Activated T-cell treated with anti-CD3 and anti-CD28 coated beads for 24 hours (primary cell): ENCODE measurements at regions not wholly inside any gene's neighbourhood (a gene's known extent, or its start where the extent isn't known, plus 50 kb on each side); places are given as distances from the start of the nearest gene placed in this dataset.

Experiments used
- DNase-seq: peaks from one replicate; pipeline ENCODE4 v3.0.0-alpha.2; 2020; ENCODE audit warnings: low read depth

DNA sequence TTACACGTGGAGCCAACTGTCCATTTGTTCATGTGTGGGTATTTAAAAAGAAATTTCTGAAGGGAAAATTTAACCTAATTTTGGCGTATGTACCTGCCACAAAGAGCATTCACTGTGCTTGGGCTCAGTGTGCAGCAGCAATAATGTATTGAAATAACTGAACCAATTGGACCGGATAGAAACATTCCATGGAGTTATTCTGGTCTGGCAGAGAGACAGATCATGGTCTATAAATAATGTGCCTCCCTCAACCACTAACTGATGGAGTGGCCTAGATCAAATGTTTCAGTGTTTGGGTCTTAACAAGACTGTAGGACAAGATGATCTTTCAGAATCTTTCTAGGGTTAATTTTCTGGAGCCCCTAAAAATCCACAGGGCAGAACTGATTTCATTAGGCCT, 469.7 kb downstream of the PRELID2 start:
- DNase-seq: no peak

DNA sequence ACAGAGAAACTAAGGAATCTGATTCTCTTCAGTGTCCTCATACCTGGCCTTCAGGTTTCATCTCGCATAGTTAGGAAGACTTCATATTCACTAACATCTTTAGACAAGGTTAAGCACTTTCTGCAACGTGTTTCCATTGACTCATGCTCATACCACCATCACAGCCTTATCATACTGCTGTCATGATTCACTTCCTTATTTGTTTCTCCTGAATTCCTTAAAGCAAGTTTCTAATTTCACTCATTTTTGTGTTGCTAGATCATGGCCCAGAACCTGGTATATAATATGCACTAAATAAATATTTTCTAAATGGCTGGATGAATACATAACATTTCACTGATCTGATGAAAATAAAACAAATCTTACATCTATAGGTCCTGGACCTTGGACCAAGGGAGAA, 472.9 kb downstream of the PRELID2 start:
- DNase-seq: no peak

DNA sequence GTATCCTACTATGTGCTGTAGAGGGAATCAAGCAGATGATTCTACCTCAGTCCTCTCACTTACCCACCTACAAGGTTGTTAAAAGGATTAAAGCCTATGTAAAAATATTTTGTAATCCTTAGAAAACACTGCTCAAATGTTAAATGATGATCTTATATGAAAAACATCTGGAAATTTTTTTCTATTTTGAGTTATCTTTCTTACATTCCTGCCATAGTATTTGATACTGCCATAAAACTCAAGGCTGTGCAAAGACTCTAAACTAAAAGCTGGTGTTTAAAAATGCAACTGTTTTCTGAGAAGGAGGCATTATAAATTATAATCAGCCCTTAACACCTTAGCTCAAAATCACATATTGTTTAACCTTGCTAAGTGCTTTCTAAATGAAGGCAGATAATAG, 474.2 kb downstream of the PRELID2 start:
- DNase-seq: no peak

DNA sequence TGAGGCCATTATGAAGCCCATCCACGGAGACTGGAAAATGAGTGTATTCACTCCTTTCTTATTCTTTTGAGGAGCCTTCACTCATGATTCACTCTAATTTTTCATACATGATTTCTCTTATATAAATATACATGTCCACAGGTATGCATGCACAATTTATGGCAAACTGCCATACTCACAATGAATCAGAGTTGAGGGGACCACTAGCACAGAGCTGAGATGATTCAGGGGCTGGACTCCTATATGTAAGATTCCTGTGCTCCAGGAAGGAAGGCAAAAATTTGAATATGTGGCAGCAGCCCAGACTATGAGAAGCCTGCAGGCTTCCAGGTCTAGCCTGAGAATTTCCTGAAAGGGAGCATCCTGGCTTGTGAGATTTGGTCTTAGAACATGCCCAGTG, 484.6 kb downstream of the PRELID2 start:
- no peak for DNase-seq

GRCh38 chr5:145347026-145347616, 488.0 kb downstream of the PRELID2 start:
- no peak for DNase-seq

DNA sequence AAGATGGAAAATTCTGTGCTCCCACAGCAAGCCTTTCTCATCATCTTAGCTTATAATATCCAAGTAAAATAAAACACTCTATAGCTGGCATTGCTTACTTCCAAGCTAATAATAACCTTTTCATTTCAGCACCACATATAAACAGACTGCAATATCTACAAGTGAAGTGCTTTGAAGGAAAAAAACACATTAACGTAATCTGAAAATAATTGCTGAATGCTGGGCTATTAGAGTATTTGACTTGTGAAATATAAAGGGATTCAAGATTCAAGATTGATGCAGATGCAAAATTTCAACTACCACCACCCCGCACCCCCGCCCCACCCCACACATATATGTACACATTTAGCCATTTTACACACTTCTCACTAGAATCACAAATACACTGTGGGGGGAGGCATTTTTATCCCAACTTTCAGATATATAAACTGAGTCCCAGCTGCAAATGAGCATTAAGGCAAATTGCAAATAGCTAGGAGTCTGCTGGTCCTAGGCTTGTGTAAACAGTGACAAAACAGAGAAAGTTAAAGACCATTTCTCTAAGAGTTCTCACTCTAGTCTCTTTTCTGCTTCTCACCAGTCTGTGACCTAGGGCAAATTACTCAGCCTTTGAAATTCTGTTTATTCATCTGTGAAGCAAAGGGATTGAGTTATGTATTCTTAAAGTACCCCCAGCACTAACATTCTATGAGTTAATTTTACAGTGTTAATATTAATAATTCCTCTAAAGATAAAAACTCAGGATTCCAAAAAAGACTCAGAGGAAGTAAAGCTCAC, 489.4 kb downstream of the PRELID2 start:
- DNase-seq: no peak

GRCh38 chr5:145341842-145342241, 493.3 kb downstream of the PRELID2 start:
- DNase-seq: no peak

DNA sequence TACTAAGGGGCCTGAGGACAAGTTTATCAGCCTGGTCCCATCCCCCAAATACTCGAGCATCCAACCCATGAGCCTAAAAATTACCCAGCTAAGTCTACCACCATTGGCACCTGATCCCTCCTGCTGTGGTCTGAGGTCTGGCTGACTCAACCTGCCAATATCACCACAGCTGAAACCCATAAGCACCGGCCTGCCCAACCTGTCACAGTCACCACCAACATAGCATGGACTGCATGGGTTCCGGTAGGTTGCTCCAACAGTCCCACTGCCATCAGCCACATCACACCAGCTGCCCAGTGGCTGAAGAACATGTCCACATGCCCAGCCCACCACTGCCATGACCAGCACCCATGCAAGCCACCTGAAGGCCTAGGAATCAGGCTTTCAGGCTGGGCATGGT, 495.0 kb downstream of the PRELID2 start:
- DNase-seq: no peak

- DNase-seq: no peak
Measured at GRCh38 chr5:145324767-145325479, 510.2 kb downstream of the PRELID2 start.

DNA sequence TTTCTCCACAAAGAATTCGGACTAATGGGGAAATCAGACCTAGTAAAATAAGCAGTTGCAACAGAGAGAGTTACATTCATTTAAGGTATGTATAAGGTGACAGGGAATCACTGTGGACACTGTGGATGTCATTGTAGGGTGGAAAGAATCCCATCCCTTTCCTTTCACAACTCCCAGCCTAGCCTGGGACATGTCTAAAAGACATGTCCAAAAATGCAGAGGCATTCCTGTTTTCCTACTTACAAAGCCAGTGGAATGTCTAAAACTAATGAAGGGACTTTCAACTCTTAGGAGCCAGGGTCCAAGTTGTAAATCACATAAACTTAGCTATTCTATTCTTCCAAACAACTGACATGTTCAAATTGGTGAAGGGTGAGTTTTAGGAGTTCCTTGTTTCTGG, 511.0 kb downstream of the PRELID2 start:
- DNase-seq: no peak

- no peak for DNase-seq
Measured at GRCh38 chr5:145316282-145316681, 518.9 kb downstream of the PRELID2 start.

GRCh38 chr5:145307866-145308382, 527.2 kb downstream of the PRELID2 start:
- DNase-seq: no peak

DNA sequence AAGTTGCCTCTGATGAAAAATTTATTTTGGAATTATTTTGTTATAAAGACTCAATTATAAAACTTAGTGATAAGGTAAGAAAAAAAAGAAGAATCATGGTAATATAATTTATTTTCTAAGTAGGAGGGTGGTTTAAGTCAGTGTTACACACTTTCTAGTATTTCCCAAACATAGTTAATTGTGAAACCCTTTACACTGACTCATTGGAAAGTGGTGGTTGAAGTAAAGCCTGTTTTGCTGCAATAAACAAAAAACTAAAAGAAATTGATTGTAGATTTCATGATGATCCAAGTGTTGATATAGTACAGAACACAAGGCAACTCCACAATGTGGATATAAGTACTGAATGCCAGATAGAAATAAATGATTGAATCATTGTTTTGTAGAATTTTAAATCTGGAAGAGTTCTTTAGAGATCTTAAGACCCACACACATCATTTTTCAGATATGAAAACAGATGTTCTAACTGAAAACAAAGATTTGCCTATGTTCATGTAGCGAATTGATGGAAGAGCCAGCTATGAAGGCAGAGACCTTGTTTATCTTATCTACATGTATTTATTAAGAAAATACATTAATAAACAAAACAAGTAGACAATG, 539.8 kb downstream of the PRELID2 start:
- DNase-seq: no peak

GRCh38 chr5:145294331-145294730, 540.8 kb downstream of the PRELID2 start:
- no peak for DNase-seq

GRCh38 chr5:145293716-145294115, 541.4 kb downstream of the PRELID2 start:
- no peak for DNase-seq

DNA sequence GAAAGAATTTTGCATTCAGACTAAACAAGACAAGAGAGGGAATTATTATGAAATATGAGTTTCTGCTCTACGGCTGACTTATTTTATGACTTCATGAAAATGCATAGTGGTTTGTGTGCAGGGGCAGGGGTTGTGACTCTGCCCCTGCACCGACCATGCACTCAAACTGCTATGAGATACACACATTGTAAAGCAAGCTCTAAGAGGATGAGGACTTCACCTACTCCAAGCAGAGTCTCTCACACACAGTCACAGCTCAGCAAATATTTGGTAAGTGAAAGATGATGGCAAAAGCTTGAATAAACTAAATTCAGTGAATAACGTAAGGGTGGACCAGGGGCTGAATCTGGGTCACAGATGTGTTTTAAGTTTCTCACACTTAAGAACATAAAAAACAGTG, 542.9 kb downstream of the PRELID2 start:
- no peak for DNase-seq

DNA sequence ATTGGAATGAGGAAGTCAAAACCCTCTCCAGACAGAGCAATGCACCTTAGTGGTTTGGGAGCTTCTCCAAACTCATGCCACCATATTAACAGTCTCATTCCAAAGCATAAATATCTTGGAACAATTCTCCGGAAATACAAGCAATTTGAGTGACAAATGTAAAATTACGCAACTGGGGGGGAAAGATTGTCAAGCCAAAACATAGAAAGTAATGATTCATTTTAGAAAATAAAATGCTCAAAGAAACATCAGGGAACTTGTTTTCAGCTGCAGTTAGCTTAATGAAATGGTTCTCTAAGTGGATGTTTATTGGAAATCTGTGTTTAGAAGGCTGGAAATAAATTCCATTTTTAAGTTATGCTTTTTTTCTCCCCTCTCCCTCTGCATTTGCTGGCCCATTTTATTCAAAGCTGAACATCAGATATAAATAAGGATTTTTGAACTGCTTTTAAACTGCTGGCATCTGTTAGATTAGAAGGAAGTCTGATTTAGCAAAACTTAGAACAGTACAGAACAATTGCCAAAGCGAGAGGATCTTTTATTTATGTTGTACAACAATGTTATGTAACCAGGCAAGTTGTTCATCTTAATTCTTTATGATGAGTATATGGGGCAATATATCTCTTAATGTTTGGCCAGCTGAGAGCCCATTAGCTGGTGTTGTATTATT, 551.9 kb downstream of the PRELID2 start:
- no peak for DNase-seq

- no peak for DNase-seq
Measured at GRCh38 chr5:145280806-145281205, 554.3 kb downstream of the PRELID2 start.

DNA sequence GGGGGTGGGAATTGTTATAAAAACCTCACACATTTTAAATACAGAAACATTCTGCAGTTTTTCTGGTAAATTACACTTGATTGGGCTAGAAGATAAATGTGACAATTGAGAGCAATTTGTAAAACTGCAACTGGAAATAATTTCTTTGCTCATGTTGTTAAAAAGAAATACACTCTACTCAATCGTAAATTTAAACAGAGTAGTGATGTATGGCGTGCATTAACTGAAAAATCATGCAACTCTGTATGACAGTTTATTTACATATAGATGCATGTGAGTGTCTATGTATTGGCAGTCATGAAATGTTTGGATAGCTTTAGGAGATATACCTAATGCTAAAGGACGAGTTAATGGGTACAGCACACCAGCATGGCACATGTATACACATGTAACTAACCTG, 554.9 kb downstream of the PRELID2 start:
- no peak for DNase-seq

DNA sequence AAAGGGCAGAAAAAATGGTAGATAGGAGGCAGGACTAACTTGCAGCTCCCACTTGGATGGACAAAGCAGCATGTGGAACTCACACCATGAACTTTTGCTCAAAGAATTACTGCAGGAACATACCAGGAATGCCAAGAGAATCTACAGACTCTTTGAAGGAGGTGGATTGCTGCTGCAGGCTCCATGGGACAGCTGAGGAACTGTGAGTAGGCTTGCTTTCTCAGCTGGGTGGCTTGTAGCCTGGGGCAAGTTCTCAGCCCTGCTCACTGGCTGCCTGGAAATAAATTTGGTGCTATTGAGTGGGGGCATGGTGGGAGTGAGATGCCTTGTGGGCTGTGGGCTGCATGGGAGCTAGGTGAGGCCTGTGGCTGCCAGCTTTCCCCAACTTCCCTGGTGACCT, 574.5 kb downstream of the PRELID2 start:
- DNase-seq: no peak

DNA sequence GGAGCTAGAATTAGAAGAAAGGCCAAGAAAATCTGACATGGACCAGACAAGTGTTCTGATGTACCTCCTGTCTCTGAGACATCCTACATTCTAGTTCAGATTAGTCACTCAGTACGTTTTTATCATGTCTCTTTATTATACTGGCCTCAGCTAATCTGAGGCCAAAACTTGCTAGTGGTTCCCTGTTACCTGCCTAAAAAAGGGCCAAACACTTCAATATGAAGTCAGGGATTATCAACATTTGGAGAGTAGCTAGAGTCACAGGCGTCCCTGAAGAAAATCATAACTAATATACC, 587.4 kb downstream of the PRELID2 start:
- DNase-seq: no peak

GRCh38 chr5:145246961-145247744, 588.0 kb downstream of the PRELID2 start:
- DNase-seq: no peak
